ENCODE measurements at regions not wholly inside any gene's neighbourhood (a gene's known extent, or its start where the extent isn't known, plus 50 kb on each side); places are given as distances from the start of the nearest gene placed in this dataset.

DNA sequence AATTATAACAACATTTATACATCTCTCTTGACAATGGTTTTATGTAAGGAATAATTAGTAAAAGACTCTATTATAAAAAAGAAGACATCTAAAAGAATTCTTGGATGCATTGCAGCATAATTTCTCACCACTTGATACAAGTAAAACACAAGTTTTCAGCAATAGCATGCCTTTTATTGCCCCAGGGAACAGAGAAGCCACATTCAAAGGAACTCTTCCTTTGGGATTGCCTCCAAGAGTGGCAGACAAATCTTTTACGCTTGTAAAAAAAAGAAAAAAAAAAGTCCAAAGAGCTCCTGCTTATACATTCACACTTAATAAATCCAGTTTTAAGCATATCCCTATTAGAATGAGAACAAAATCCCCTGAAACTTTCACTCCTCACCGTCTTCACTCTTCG is 2357.8 kb upstream of the PCDH20 start:
- no peaks in the 10 kb centered on the region for H3K9me1 ChIP-seq (ENCODE audit: insufficient read depth, low read length)
- H2AK9ac ChIP-seq (replicated peaks; ENCODE audit: low read depth, low read length, poor library complexity) = no peak overlapping the region
- H3K14ac ChIP-seq (replicated peaks; ENCODE audit: low read depth, low read length) = no peak overlapping the region
- no peak for DNase-seq
- no TSS peak for BruUV-seq (replicated peaks)
- ChIA-PET CTCF (no interaction called here), POLR2A (ENCODE audit: unreplicated experiment) (no interaction called here)
- H2BK20ac ChIP-seq (ENCODE audit: low read depth, low read length) = no peak overlapping the region
- H3K18ac ChIP-seq (ENCODE audit: low read depth, low read length) = no peak overlapping the region
- no peak for ATAC-seq (ENCODE audit: low read depth)
- no peaks in the 10 kb centered on the region for H4K20me1 ChIP-seq (ENCODE audit: insufficient read depth, low read length)
- no peak overlapping the region for H4K8ac ChIP-seq (ENCODE audit: low read depth in 2 of 2, low read length in 2 of 2)
- no peaks in the 10 kb centered on the region for H3K27me3 ChIP-seq (ENCODE audit: control insufficient read depth, insufficient read depth, low read length)
- intact Hi-C loops (cut with micrococcal nuclease) = loop anchor here (10.0 kb wide), 1 partner anchor 49 kb away; no protein-coding TSS in a partner anchor
- no peak overlapping the region for H3K56ac ChIP-seq (ENCODE audit: extremely low read depth, insufficient read depth, low read length)
- in situ Hi-C loops (cut with MboI; ENCODE audit: low sequenced_read_pairs) = no loop called here
- H2BK5ac ChIP-seq (ENCODE audit: low read depth, low read length, poor library complexity, severe bottlenecking) = no peak overlapping the region
- TF ChIP-seq FOS (IDR thresholded peaks at IDR 0.05; ENCODE audit: low read depth, low read length) (no peak), RCOR1 (IDR thresholded peaks at IDR 0.05; ENCODE audit: insufficient replicate concordance, low read length) (no peak), SMC3 (IDR thresholded peaks at IDR 0.05; ENCODE audit: low read depth, low read length) (no peak), MXI1 (IDR thresholded peaks at IDR 0.05; ENCODE audit: borderline replicate concordance, low read depth, low read length) (no peak), BHLHE40 (IDR thresholded peaks at IDR 0.05; ENCODE audit: low read depth, low read length) (no peak), MAZ (IDR thresholded peaks at IDR 0.05; ENCODE audit: borderline replicate concordance, low read depth, low read length) (no peak), CEBPB (IDR thresholded peaks at IDR 0.05; ENCODE audit: low read depth, low read length) (no peak), MAFK (IDR thresholded peaks at IDR 0.05; ENCODE audit: low read depth, low read length) (no peak), RAD21 (IDR thresholded peaks at IDR 0.05; ENCODE audit: low read length) (no peak), RFX5 (IDR thresholded peaks at IDR 0.05; ENCODE audit: low read depth, low read length) (no peak), POLR2A (IDR thresholded peaks at IDR 0.05; ENCODE audit: low read depth, low read length) (no peak), USF2 (IDR thresholded peaks at IDR 0.05; ENCODE audit: low read depth, low read length) (no peak), CHD1 (IDR thresholded peaks at IDR 0.05; ENCODE audit: low read depth, low read length) (no peak)
- TF ChIP-seq, protein P1, sequence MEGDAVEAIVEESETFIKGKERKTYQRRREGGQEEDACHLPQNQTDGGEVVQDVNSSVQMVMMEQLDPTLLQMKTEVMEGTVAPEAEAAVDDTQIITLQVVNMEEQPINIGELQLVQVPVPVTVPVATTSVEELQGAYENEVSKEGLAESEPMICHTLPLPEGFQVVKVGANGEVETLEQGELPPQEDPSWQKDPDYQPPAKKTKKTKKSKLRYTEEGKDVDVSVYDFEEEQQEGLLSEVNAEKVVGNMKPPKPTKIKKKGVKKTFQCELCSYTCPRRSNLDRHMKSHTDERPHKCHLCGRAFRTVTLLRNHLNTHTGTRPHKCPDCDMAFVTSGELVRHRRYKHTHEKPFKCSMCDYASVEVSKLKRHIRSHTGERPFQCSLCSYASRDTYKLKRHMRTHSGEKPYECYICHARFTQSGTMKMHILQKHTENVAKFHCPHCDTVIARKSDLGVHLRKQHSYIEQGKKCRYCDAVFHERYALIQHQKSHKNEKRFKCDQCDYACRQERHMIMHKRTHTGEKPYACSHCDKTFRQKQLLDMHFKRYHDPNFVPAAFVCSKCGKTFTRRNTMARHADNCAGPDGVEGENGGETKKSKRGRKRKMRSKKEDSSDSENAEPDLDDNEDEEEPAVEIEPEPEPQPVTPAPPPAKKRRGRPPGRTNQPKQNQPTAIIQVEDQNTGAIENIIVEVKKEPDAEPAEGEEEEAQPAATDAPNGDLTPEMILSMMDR (conservative IDR thresholded peaks at IDR 0.05; ENCODE audit: low read depth, low read length) = no peak
- TF ChIP-seq, protein P2, sequence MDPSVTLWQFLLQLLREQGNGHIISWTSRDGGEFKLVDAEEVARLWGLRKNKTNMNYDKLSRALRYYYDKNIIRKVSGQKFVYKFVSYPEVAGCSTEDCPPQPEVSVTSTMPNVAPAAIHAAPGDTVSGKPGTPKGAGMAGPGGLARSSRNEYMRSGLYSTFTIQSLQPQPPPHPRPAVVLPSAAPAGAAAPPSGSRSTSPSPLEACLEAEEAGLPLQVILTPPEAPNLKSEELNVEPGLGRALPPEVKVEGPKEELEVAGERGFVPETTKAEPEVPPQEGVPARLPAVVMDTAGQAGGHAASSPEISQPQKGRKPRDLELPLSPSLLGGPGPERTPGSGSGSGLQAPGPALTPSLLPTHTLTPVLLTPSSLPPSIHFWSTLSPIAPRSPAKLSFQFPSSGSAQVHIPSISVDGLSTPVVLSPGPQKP (IDR thresholded peaks at IDR 0.05; ENCODE audit: borderline replicate concordance, low read depth, low read length) = no peak
- no peak overlapping the region for H4K91ac ChIP-seq (ENCODE audit: insufficient read depth, low read depth, low read length)
- no peak overlapping the region for H3K4ac ChIP-seq (ENCODE audit: low read depth, low read length)
- H3K9me3 ChIP-seq (ENCODE audit: control insufficient read depth, insufficient read depth, low read length) = no peaks in the 10 kb centered on the region
- no peak overlapping the region for H3K4me2 ChIP-seq (ENCODE audit: low read depth, low read length)
- no peak overlapping the region for H2BK15ac ChIP-seq (ENCODE audit: low read depth, low read length)
- H2BK120ac ChIP-seq (ENCODE audit: low read depth, low read length) = no peak overlapping the region
- WGBS, 2 experiments (ENCODE audit: extremely low coverage in 2 of 2, insufficient read length in 1 of 2) = no CpG with 5 or more reads among the region's 3 CpGs
- H3K4me3 ChIP-seq (ENCODE audit: insufficient read depth, low read depth, low read length) = no peak overlapping the region
- H4K5ac ChIP-seq (ENCODE audit: low read depth, low read length) = no peak overlapping the region
- H2AK5ac ChIP-seq (ENCODE audit: low read depth, low read length) = no peak overlapping the region
- H3K23ac ChIP-seq (ENCODE audit: low read depth, low read length) = no peak overlapping the region
- dilution Hi-C loops (cut with HindIII; ENCODE audit: low sequenced_read_pairs, unreplicated experiment) = no loop called here
- H3K36me3 ChIP-seq (ENCODE audit: control insufficient read depth, insufficient read depth, low read length) = no peaks in the 10 kb centered on the region
- no peak overlapping the region for H3K27ac ChIP-seq (ENCODE audit: insufficient read depth, low read length)
- no peak overlapping the region for H2AFZ ChIP-seq (replicated peaks; ENCODE audit: low read length, poor library complexity)
- no peaks in the 10 kb centered on the region for H3K79me1 ChIP-seq (ENCODE audit: low read depth in 1 of 2, low read length in 2 of 2)
- no peaks in the 10 kb centered on the region for H3K4me1 ChIP-seq (ENCODE audit: control insufficient read depth, insufficient read depth, low read length)
- no peak overlapping the region for H3K9ac ChIP-seq (ENCODE audit: low read depth, low read length)
